H1 (cell line): ENCODE measurements at regions not wholly inside any gene's neighbourhood (a gene's known extent, or its start where the extent isn't known, plus 50 kb on each side); places are given as distances from the start of the nearest gene placed in this dataset.

ENCODE experiments used
- CTCF ChIA-PET: fragments of 300-600 bp; sonication (Branson Sonifier 250); formaldehyde crosslinking; loops from one replicate; lab custom pipeline; 2021; ENCODE audit not compliant: partially characterized antibody; lab: Charles Lee
- POLR2A ChIA-PET: fragments of 300-600 bp; sonication (Branson Sonifier 250); formaldehyde crosslinking; loops from one replicate; lab custom pipeline; 2021; ENCODE audit warnings: inconsistent platforms; ENCODE audit not compliant: partially characterized antibody; lab: Charles Lee
- DNase-seq, 2 experiments: peaks; one replicate each; pipeline versions ENCODE4 v3.0.0 to v3.0.0-alpha.2; 2010 to 2022; ENCODE audit warnings: low spot score in 2 of 2, low read depth in 1 of 2, mixed read lengths in 1 of 2
- FAIRE-seq: peaks from 2 replicates; lab custom pipeline; 2011; peaks lifted over from hg19 to GRCh38; lab: Jason Lieb, UNC
- H2AFZ ChIP-seq: 2 replicates; pipeline ENCODE4 v1.8.1; 2012; ENCODE audit warnings: low read length, inconsistent platforms
- H2AK5ac ChIP-seq: 2 replicates; pipeline ENCODE4 v1.6.1; 2013; ENCODE audit warnings: low read depth, low read length
- H2BK120ac ChIP-seq: replicated peaks from 2 replicates; pipeline ENCODE3; 2013; ENCODE audit warnings: low read depth, low read length, inconsistent platforms
- H2BK12ac ChIP-seq: 2 replicates; pipeline ENCODE4 v1.6.1; 2013; ENCODE audit warnings: low read depth, low read length
- H2BK15ac ChIP-seq: 2 replicates; pipeline ENCODE4 v1.6.1; 2013; ENCODE audit warnings: low read length
- H2BK20ac ChIP-seq: 2 replicates; pipeline ENCODE4 v1.6.1; 2013; ENCODE audit warnings: low read length
- H2BK5ac ChIP-seq: 2 replicates; pipeline ENCODE4 v1.6.1; 2013; ENCODE audit warnings: low read depth, low read length
- H3K14ac ChIP-seq: 2 replicates; pipeline ENCODE4 v1.6.1; 2013; ENCODE audit warnings: inconsistent platforms; ENCODE audit not compliant: insufficient read length
- H3K18ac ChIP-seq: 2 replicates; pipeline ENCODE4 v1.6.1; 2013; ENCODE audit warnings: low read length; ENCODE audit errors: extremely low read depth
- H3K23ac ChIP-seq: 2 replicates; pipeline ENCODE4 v1.6.1; 2013; ENCODE audit warnings: inconsistent platforms; ENCODE audit not compliant: insufficient read length
- H3K23me2 ChIP-seq: 2 replicates; pipeline ENCODE4 v1.6.1; 2013; ENCODE audit warnings: low read depth, low read length
- H3K27ac ChIP-seq: 2 replicates; pipeline ENCODE4 v1.6.1; 2011; ENCODE audit warnings: low read depth, low read length, inconsistent platforms
- H3K27me3 ChIP-seq, 4 experiments: replicated peaks in 1 of 4; 1 replicate in 1 of 4; 2 replicates in 3 of 4; pipeline versions ENCODE4 v1.6.1 to v1.8.1; 2011 to 2013; ENCODE audit warnings: low read length in 3 of 4, mild to moderate bottlenecking in 3 of 4, inconsistent platforms in 2 of 4, mixed read lengths in 2 of 4, moderate library complexity in 1 of 4; ENCODE audit not compliant: control insufficient read depth in 3 of 4, insufficient read depth in 3 of 4; ENCODE audit errors: extremely low read depth in 1 of 4
- H3K36me3 ChIP-seq, 4 experiments: 2 replicates each; pipeline versions ENCODE4 v1.6.1 to v1.8.1; 2011 to 2013; ENCODE audit warnings: mild to moderate bottlenecking in 4 of 4, low read length in 3 of 4, moderate library complexity in 2 of 4, control low read depth in 1 of 4, inconsistent platforms in 1 of 4; ENCODE audit not compliant: insufficient read depth in 4 of 4, control insufficient read depth in 2 of 4
- H3K4ac ChIP-seq: replicated peaks from 2 replicates; pipeline ENCODE3; 2013; ENCODE audit warnings: low read length, low read depth, mixed read lengths, inconsistent platforms; ENCODE audit not compliant: insufficient read length
- H3K4me1 ChIP-seq, 4 experiments: replicated peaks in 1 of 4; 1 replicate in 1 of 4; 2 replicates in 3 of 4; pipeline versions ENCODE4 v1.6.1 to v1.8.1; 2011 to 2013; ENCODE audit warnings: low read length in 3 of 4, inconsistent platforms in 2 of 4, mixed read lengths in 1 of 4; ENCODE audit not compliant: insufficient read depth in 4 of 4, control insufficient read depth in 3 of 4
- H3K4me2 ChIP-seq, 2 experiments: 2 replicates each; pipeline versions ENCODE4 v1.6.1 to v1.8.1; 2011 to 2013; ENCODE audit warnings: low read depth in 2 of 2, low read length in 2 of 2, control low read depth in 1 of 2, inconsistent platforms in 1 of 2, mild to moderate bottlenecking in 1 of 2; ENCODE audit not compliant: insufficient read depth in 1 of 2
- H3K4me3 ChIP-seq, 4 experiments: fragments of 200-600, 300-600 bp in 1 of 4; sonication (generic), shearing (Covaris generic), sonication (Bioruptor Twin) in 1 of 4; 2 replicates each; pipeline versions ENCODE4 v1.5.1 to v1.8.1; 2011 to 2016; ENCODE audit warnings: low read length in 4 of 4, low read depth in 3 of 4, control low read depth in 2 of 4, inconsistent platforms in 2 of 4, mild to moderate bottlenecking in 2 of 4, mixed read lengths in 1 of 4, moderate library complexity in 1 of 4; ENCODE audit not compliant: insufficient read depth in 2 of 4; ENCODE audit errors: extremely low read depth in 1 of 4
- H3K56ac ChIP-seq: replicated peaks from 2 replicates; pipeline ENCODE3; 2013; ENCODE audit warnings: low read depth, mild to moderate bottlenecking, mixed read lengths, low read length, inconsistent platforms; ENCODE audit not compliant: insufficient read length
- H3K79me1 ChIP-seq: 2 replicates; pipeline ENCODE4 v1.6.1; 2013; ENCODE audit warnings: low read depth, low read length, control low read depth
- H3K79me2 ChIP-seq, 2 experiments: 2 replicates each; pipeline versions ENCODE4 v1.6.1 to v1.8.1; 2012 to 2013; ENCODE audit warnings: low read length in 2 of 2, mild to moderate bottlenecking in 2 of 2, inconsistent platforms in 1 of 2; ENCODE audit not compliant: insufficient read depth in 2 of 2, control insufficient read depth in 1 of 2
- H3K9ac ChIP-seq, 4 experiments: replicated peaks in 1 of 4; 1 replicate in 1 of 4; 2 replicates in 3 of 4; pipeline versions ENCODE4 v1.6.1 to v1.8.1; 2011 to 2013; ENCODE audit warnings: low read depth in 3 of 4, low read length in 3 of 4, control low read depth in 2 of 4, mild to moderate bottlenecking in 2 of 4, moderate library complexity in 2 of 4, inconsistent platforms in 1 of 4; ENCODE audit errors: extremely low read depth in 1 of 4
- H3K9me3 ChIP-seq, 2 experiments: 2 replicates each; pipeline versions ENCODE4 v1.6.1 to v1.8.1; 2012 to 2013; ENCODE audit warnings: mild to moderate bottlenecking in 2 of 2, moderate library complexity in 2 of 2, control low read depth in 1 of 2, inconsistent platforms in 1 of 2, low read depth in 1 of 2, low read length in 1 of 2, mixed read lengths in 1 of 2; ENCODE audit not compliant: insufficient read depth in 2 of 2
- H4K20me1 ChIP-seq, 2 experiments: replicated peaks in 1 of 2; 2 replicates each; pipeline versions ENCODE3 to v1.8.1; 2011 to 2013; ENCODE audit warnings: inconsistent platforms in 2 of 2, low read length in 2 of 2, mild to moderate bottlenecking in 1 of 2; ENCODE audit not compliant: insufficient read depth in 2 of 2, control insufficient read depth in 1 of 2
- H4K5ac ChIP-seq: 2 replicates; pipeline ENCODE4 v1.6.1; 2013; ENCODE audit warnings: low read length, low read depth, mixed read lengths, inconsistent platforms; ENCODE audit not compliant: insufficient read length
- H4K8ac ChIP-seq: 2 replicates; pipeline ENCODE4 v1.8.0; 2013; ENCODE audit warnings: mild to moderate bottlenecking, moderate library complexity, low read length, inconsistent platforms; ENCODE audit not compliant: insufficient read depth; ENCODE audit errors: extremely low read depth
- H4K91ac ChIP-seq: replicated peaks from 2 replicates; pipeline ENCODE3; 2013; ENCODE audit warnings: low read length, mixed read lengths, inconsistent platforms; ENCODE audit not compliant: insufficient read length
- RFX5 ChIP-seq: IDR thresholded peaks from 2 replicates; pipeline ENCODE4 v1.6.1; 2011; ENCODE audit warnings: low read depth, low read length, improper control_type of control experiment, borderline replicate concordance
- SAP30 ChIP-seq: fragments of 300-600 bp; sonication (generic); IDR thresholded peaks from 2 replicates; pipeline ENCODE4 v1.7.1; 2012; ENCODE audit warnings: low read length, moderate library complexity, mild to moderate bottlenecking, inconsistent platforms; ENCODE audit not compliant: insufficient read depth, insufficient replicate concordance
- WGBS, 2 experiments: shearing (Covaris generic) in 1 of 2; methylation state at CpG; one replicate each; pipeline versions ENCODE4 v1.1.6 to v1.1.7; 2013 to 2015; ENCODE audit warnings: low lambda C conversion rate in 2 of 2, mixed read lengths in 2 of 2, inconsistent platforms in 1 of 2, low coverage in 1 of 2, missing lambda C conversion rate in 1 of 2; ENCODE audit not compliant: insufficient replicate concordance in 2 of 2, insufficient coverage in 1 of 2, insufficient read length in 1 of 2; ENCODE audit errors: extremely low coverage in 1 of 2, missing lambda C conversion rate in 1 of 2; 5-methylcytosine and 5-hydroxymethylcytosine counted together

- POLR2A ChIA-PET, result no interaction called here
Observed at GRCh38 chr12:4977102-4977501, 66.6 kb upstream of the KCNA5 start.

More at GRCh38 chr12:4977102-4977501, 66.6 kb upstream of the KCNA5 start:
- Histone ChIP-seq H2BK5ac (no peak overlapping the region), H3K27me3 (no peaks in the 10 kb centered on the region; a peak in 1 of 7 replicates), H3K23me2 (no peaks in the 10 kb centered on the region; the same call in 1 of the 2 replicates), H3K4me1 (peaks cover 0 to 9% (median 2%) of the 10 kb centered on the region in 4 experiments; a peak in 2 of 7 replicates), H2BK120ac (no peak overlapping the region), H2BK20ac (no peak overlapping the region), H4K5ac (no peak overlapping the region), H3K4ac (no peak overlapping the region), H2BK15ac (no peak overlapping the region), H3K36me3 (no peaks in the 10 kb centered on the region), H4K91ac (no peak overlapping the region), H3K4me3 (no peak overlapping the region), H3K79me1 (no peaks in the 10 kb centered on the region), H3K56ac (no peak overlapping the region), H2BK12ac (no peak overlapping the region), H3K18ac (no peak overlapping the region), H3K9ac (no peak overlapping the region), H3K23ac (no peak overlapping the region), H4K20me1 (no peaks in the 10 kb centered on the region), H3K79me2 (no peaks in the 10 kb centered on the region), H3K4me2 (no peak overlapping the region), H2AK5ac (no peak overlapping the region), H2AFZ (no peak overlapping the region), H3K9me3 (no peaks in the 10 kb centered on the region), H3K14ac (no peak overlapping the region), H3K27ac (no peak overlapping the region), H4K8ac (no peak overlapping the region)
- CTCF ChIA-PET, result interaction anchor here (1.3 kb wide), 1 partner anchor 18 kb away, joined by 5 read pairs; no protein-coding TSS in a partner anchor
- TF ChIP-seq RFX5 (peak; percentile 77), SAP30 (no peak)
- FAIRE-seq, result no peak
- DNase-seq, result no peak
- 80% methylated on average over 10 of the region's 10 CpGs; no CpG with 5 or more reads in 1 of the 2 experiments for WGBS, 2 experiments
